ENCODE measurements at regions not wholly inside any gene's neighbourhood (a gene's known extent, or its start where the extent isn't known, plus 50 kb on each side); places are given as distances from the start of the nearest gene placed in this dataset.

- TF ChIP-seq FOXP2 (optimal IDR thresholded peaks at IDR 0.05; ENCODE audit: borderline replicate concordance, extremely low read depth, extremely low read length, insufficient read depth), result no peak
- no peak for TF ChIP-seq POLR2AphosphoS5 (IDR thresholded peaks at IDR 0.05; ENCODE audit: low read depth, low read length)
- TF ChIP-seq TAF1 (IDR thresholded peaks at IDR 0.05; ENCODE audit: borderline replicate concordance, insufficient read depth, low read length), result no peak
- no peak for TF ChIP-seq REST (IDR thresholded peaks at IDR 0.05; ENCODE audit: insufficient read depth in 1 of 2, low read depth in 2 of 2, low read length in 2 of 2)
- no peak for TF ChIP-seq SIN3A (IDR thresholded peaks at IDR 0.05; ENCODE audit: borderline replicate concordance, insufficient read depth, low read length)
Measured at GRCh38 chr5:3654515-3654914, 58.9 kb downstream of the IRX1 start.

- TF ChIP-seq FOXP2 (optimal IDR thresholded peaks at IDR 0.05; ENCODE audit: borderline replicate concordance, extremely low read depth, extremely low read length, insufficient read depth) (no peak), REST (IDR thresholded peaks at IDR 0.05; ENCODE audit: insufficient read depth in 1 of 2, low read depth in 2 of 2, low read length in 2 of 2) (no peak), TAF1 (IDR thresholded peaks at IDR 0.05; ENCODE audit: borderline replicate concordance, insufficient read depth, low read length) (no peak), POLR2AphosphoS5 (IDR thresholded peaks at IDR 0.05; ENCODE audit: low read depth, low read length) (no peak), SIN3A (IDR thresholded peaks at IDR 0.05; ENCODE audit: borderline replicate concordance, insufficient read depth, low read length) (no peak)
Measured at GRCh38 chr5:3656803-3657202, 61.2 kb downstream of the IRX1 start.

GRCh38 chr5:3657364-3658022 is 61.9 kb downstream of the IRX1 start:
- no peak for TF ChIP-seq REST (IDR thresholded peaks at IDR 0.05; ENCODE audit: insufficient read depth in 1 of 2, low read depth in 2 of 2, low read length in 2 of 2)
- TF ChIP-seq POLR2AphosphoS5 (IDR thresholded peaks at IDR 0.05; ENCODE audit: low read depth, low read length), result no peak
- no peak for TF ChIP-seq TAF1 (IDR thresholded peaks at IDR 0.05; ENCODE audit: borderline replicate concordance, insufficient read depth, low read length)
- no peak for TF ChIP-seq FOXP2 (optimal IDR thresholded peaks at IDR 0.05; ENCODE audit: borderline replicate concordance, extremely low read depth, extremely low read length, insufficient read depth)
- TF ChIP-seq SIN3A (IDR thresholded peaks at IDR 0.05; ENCODE audit: borderline replicate concordance, insufficient read depth, low read length), result no peak

GRCh38 chr5:3658929-3659328 is 63.3 kb downstream of the IRX1 start:
- no peak for TF ChIP-seq REST (IDR thresholded peaks at IDR 0.05; ENCODE audit: insufficient read depth in 1 of 2, low read depth in 2 of 2, low read length in 2 of 2)
- TF ChIP-seq POLR2AphosphoS5 (IDR thresholded peaks at IDR 0.05; ENCODE audit: low read depth, low read length), result no peak
- no peak for TF ChIP-seq FOXP2 (optimal IDR thresholded peaks at IDR 0.05; ENCODE audit: borderline replicate concordance, extremely low read depth, extremely low read length, insufficient read depth)
- no peak for TF ChIP-seq SIN3A (IDR thresholded peaks at IDR 0.05; ENCODE audit: borderline replicate concordance, insufficient read depth, low read length)
- no peak for TF ChIP-seq TAF1 (IDR thresholded peaks at IDR 0.05; ENCODE audit: borderline replicate concordance, insufficient read depth, low read length)

All from PFSK-1 (cell line).